Tibial nerve (tissue), 4 donors: ENCODE measurements at regions not wholly inside any gene's neighbourhood (a gene's known extent, or its start where the extent isn't known, plus 50 kb on each side); places are given as distances from the start of the nearest gene placed in this dataset.

Experiments used
- DNase-seq, 2 donors: peaks; one replicate each; pipeline ENCODE4 v3.0.0-alpha.2; 2019; ENCODE audit warnings: low spot score in 2 of 2
- H3K27ac ChIP-seq, 4 donors: fragments of 200-600 bp; sonication (generic) in 3 of 4; one replicate each; pipeline ENCODE4 v1.5.1; 2017 to 2019; ENCODE audit warnings: mild to moderate bottlenecking in 1 of 4
- H3K27me3 ChIP-seq, 2 donors: fragments of 200-600 bp; sonication (generic) in 1 of 2; one replicate each; pipeline versions ENCODE4 v1.5.1 to v1.6.0; 2017 to 2019
- H3K36me3 ChIP-seq, 3 donors: fragments of 200-600 bp; sonication (generic); one replicate each; pipeline ENCODE4 v1.5.1; 2018 to 2019
- H3K4me1 ChIP-seq, 4 donors: fragments of 200-600 bp; sonication (generic) in 3 of 4; one replicate each; pipeline ENCODE4 v1.5.1; 2017 to 2019
- H3K4me3 ChIP-seq, 4 donors: fragments of 200-600 bp; sonication (generic) in 3 of 4; one replicate each; pipeline ENCODE4 v1.5.1; 2017 to 2019; ENCODE audit warnings: mild to moderate bottlenecking in 1 of 4, moderate library complexity in 1 of 4
- H3K9me3 ChIP-seq, 4 donors: fragments of 200-600 bp; sonication (generic) in 3 of 4; one replicate each; pipeline ENCODE4 v1.5.1; 2017 to 2019
- EP300 ChIP-seq, 2 donors: sonication (generic); formaldehyde crosslinking; IDR thresholded peaks; one replicate each; pipeline ENCODE4 v1.6.1; 2017; ENCODE audit warnings: antibody characterized with exemption in 2 of 2, mild to moderate bottlenecking in 1 of 2
- POLR2A ChIP-seq, 2 donors: fragments of 450-650 bp; IDR thresholded peaks; one replicate each; pipeline ENCODE4 v1.6.1; 2017; ENCODE audit warnings: antibody characterized with exemption in 2 of 2, mild to moderate bottlenecking in 2 of 2, moderate library complexity in 2 of 2
- WGBS, 2 donors: methylation state at CpG; one replicate each; pipeline ENCODE4 v1.1.5; 2018; 5-methylcytosine and 5-hydroxymethylcytosine counted together
- TF ChIP-seq, protein P1 (sequence below), 5 experiments: fragments of 200-600 bp in 3 of 5; fragments of 450-650 bp in 2 of 5; sonication (generic) in 3 of 5; IDR thresholded peaks; one replicate each; pipeline ENCODE4 v1.5.1; 2016 to 2019; ENCODE audit warnings: antibody characterized with exemption in 5 of 5, mild to moderate bottlenecking in 3 of 5, moderate library complexity in 2 of 5

- Histone ChIP-seq H3K4me1 (no peaks in the 10 kb centered on the region), H3K36me3 (no peaks in the 10 kb centered on the region), H3K9me3 (no peaks in the 10 kb centered on the region), H3K27me3 (no peaks in the 10 kb centered on the region), H3K4me3 (no peak overlapping the region), H3K27ac (no peak overlapping the region)
- TF ChIP-seq EP300 (IDR thresholded peaks at IDR 0.05) = no peak
- no peak for TF ChIP-seq POLR2A (IDR thresholded peaks at IDR 0.05)
- TF ChIP-seq, protein P1, sequence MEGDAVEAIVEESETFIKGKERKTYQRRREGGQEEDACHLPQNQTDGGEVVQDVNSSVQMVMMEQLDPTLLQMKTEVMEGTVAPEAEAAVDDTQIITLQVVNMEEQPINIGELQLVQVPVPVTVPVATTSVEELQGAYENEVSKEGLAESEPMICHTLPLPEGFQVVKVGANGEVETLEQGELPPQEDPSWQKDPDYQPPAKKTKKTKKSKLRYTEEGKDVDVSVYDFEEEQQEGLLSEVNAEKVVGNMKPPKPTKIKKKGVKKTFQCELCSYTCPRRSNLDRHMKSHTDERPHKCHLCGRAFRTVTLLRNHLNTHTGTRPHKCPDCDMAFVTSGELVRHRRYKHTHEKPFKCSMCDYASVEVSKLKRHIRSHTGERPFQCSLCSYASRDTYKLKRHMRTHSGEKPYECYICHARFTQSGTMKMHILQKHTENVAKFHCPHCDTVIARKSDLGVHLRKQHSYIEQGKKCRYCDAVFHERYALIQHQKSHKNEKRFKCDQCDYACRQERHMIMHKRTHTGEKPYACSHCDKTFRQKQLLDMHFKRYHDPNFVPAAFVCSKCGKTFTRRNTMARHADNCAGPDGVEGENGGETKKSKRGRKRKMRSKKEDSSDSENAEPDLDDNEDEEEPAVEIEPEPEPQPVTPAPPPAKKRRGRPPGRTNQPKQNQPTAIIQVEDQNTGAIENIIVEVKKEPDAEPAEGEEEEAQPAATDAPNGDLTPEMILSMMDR (IDR thresholded peaks at IDR 0.05) = no peak
- DNase-seq = no peak
- 72 to 79% methylated on average over 4 of the region's 4 CpGs for WGBS, 2 donors
These were observed 385.5 kb upstream of the MEF2C start for GRCh38 chr5:89268460-89268859.

GRCh38 chr5:89267788-89268187 lies 384.8 kb upstream of the MEF2C start:
- Histone ChIP-seq H3K27ac (no peak overlapping the region), H3K9me3 (no peaks in the 10 kb centered on the region), H3K4me1 (no peaks in the 10 kb centered on the region), H3K36me3 (no peaks in the 10 kb centered on the region), H3K4me3 (no peak overlapping the region), H3K27me3 (no peaks in the 10 kb centered on the region)
- WGBS, 2 donors = 72 to 78% methylated on average over 2 of the region's 2 CpGs
- TF ChIP-seq, protein P1 (IDR thresholded peaks at IDR 0.05) = no peak
- TF ChIP-seq EP300 (IDR thresholded peaks at IDR 0.05) = no peak
- no peak for TF ChIP-seq POLR2A (IDR thresholded peaks at IDR 0.05)
- no peak for DNase-seq

DNA sequence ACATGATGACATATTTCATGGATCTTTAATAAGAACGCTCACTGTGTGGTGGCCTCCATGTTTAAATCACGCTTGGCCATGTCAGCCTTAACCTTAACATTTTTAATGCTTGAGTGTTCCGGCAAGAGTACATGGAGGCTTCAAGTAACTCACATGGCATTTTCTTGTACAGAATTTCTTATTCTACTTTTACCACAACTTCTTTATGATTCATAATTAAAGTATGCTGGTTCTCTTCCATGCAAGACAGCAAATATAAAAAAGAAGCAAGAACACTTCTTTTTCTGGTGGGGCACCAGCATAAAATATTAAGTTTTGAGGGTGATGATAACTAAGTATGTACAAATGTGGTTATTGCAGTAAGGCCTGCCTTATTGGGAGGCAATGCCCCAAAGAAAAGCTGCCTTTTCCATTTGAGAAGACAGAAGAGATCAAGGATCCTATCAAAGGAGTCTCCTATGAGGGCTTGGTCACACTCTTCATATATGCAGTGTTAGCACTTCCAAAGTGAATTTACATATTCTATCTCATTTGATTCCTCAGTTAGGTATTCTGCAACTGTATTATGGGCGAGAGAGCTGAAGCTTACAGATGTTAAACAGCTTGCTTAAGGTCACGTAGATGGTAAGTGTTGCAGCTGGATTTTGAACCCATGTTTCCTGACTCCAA lies 382.7 kb upstream of the MEF2C start:
- no peak for TF ChIP-seq EP300 (IDR thresholded peaks at IDR 0.05)
- TF ChIP-seq, protein P1 (IDR thresholded peaks at IDR 0.05) = no peak
- TF ChIP-seq POLR2A (IDR thresholded peaks at IDR 0.05) = no peak
- no peak overlapping the region for H3K27ac ChIP-seq
- 94 to 95% methylated on average over 5 of the region's 5 CpGs for WGBS, 2 donors
- H3K9me3 ChIP-seq = no peaks in the 10 kb centered on the region
- H3K4me1 ChIP-seq = no peaks in the 10 kb centered on the region
- H3K36me3 ChIP-seq = no peaks in the 10 kb centered on the region
- no peak for DNase-seq
- no peaks in the 10 kb centered on the region for H3K27me3 ChIP-seq
- no peak overlapping the region for H3K4me3 ChIP-seq

DNA sequence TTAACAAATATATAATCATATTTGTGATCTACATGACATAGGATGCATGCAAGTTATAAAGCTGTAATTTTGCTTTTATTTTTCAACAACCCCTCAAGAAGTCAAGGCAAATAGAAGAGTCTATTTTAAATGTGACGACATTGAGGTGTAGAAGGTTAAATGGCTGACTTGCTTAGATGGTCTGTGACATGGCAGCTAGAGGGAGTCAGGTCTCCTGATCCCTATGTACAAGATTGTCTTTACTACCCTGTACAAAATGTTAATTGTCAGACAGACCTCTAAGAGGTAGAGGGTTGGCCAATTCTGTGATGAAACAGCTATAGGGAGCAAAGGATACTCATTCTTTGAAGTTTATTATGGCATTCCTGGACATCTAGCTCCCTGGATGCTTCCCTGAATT lies 380.9 kb upstream of the MEF2C start:
- TF ChIP-seq, protein P1 (IDR thresholded peaks at IDR 0.05) = no peak
- TF ChIP-seq POLR2A (IDR thresholded peaks at IDR 0.05) (no peak), EP300 (IDR thresholded peaks at IDR 0.05) (no peak)
- 91 to 93% methylated on average over 1 of the region's 1 CpG for WGBS, 2 donors
- DNase-seq = no peak
- no peaks in the 10 kb centered on the region for H3K27me3 ChIP-seq
- H3K27ac ChIP-seq = no peak overlapping the region
- no peaks in the 10 kb centered on the region for H3K36me3 ChIP-seq
- H3K4me1 ChIP-seq = no peaks in the 10 kb centered on the region
- H3K4me3 ChIP-seq = no peak overlapping the region
- H3K9me3 ChIP-seq = no peaks in the 10 kb centered on the region

GRCh38 chr5:89262030-89262429 lies 379.0 kb upstream of the MEF2C start:
- DNase-seq = no peak
- no peak overlapping the region for H3K27ac ChIP-seq
- no peaks in the 10 kb centered on the region for H3K9me3 ChIP-seq
- 83 to 88% methylated on average over 4 of the region's 4 CpGs for WGBS, 2 donors
- TF ChIP-seq, protein P1 (IDR thresholded peaks at IDR 0.05) = no peak
- TF ChIP-seq POLR2A (IDR thresholded peaks at IDR 0.05) (no peak), EP300 (IDR thresholded peaks at IDR 0.05) (no peak)
- no peaks in the 10 kb centered on the region for H3K36me3 ChIP-seq
- no peaks in the 10 kb centered on the region for H3K4me1 ChIP-seq
- H3K4me3 ChIP-seq = no peak overlapping the region
- no peaks in the 10 kb centered on the region for H3K27me3 ChIP-seq
